ENCODE measurements at regions not wholly inside any gene's neighbourhood (a gene's known extent, or its start where the extent isn't known, plus 50 kb on each side); places are given as distances from the start of the nearest gene placed in this dataset.

DNA sequence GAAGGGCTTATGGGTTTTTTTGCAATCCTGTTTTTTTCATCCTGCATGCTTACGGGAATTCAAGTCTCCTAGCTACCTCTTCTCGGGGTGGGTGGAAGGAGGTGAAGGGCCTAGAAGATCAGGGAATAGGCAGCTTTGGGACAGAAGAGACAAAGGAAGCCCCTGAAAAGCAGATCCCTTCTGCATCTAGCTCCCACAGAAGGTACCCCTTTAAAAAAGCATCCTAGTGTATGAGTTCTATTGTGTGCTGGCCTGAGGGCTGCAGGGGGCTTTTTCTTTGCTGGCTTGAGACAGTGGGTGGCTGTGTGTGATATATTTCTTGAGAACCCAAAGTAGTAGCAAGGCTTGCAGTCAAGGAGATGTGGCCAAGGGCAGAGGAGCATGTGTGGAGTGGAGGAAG, 330.5 kb downstream of the MAF start:
- TF ChIP-seq, protein P1, sequence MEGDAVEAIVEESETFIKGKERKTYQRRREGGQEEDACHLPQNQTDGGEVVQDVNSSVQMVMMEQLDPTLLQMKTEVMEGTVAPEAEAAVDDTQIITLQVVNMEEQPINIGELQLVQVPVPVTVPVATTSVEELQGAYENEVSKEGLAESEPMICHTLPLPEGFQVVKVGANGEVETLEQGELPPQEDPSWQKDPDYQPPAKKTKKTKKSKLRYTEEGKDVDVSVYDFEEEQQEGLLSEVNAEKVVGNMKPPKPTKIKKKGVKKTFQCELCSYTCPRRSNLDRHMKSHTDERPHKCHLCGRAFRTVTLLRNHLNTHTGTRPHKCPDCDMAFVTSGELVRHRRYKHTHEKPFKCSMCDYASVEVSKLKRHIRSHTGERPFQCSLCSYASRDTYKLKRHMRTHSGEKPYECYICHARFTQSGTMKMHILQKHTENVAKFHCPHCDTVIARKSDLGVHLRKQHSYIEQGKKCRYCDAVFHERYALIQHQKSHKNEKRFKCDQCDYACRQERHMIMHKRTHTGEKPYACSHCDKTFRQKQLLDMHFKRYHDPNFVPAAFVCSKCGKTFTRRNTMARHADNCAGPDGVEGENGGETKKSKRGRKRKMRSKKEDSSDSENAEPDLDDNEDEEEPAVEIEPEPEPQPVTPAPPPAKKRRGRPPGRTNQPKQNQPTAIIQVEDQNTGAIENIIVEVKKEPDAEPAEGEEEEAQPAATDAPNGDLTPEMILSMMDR (IDR thresholded peaks at IDR 0.05; ENCODE audit: control extremely low read depth in 1 of 3, insufficient read depth in 1 of 3, low read depth in 1 of 3, low read length in 3 of 3): no peak
- TF ChIP-seq, protein P2, sequence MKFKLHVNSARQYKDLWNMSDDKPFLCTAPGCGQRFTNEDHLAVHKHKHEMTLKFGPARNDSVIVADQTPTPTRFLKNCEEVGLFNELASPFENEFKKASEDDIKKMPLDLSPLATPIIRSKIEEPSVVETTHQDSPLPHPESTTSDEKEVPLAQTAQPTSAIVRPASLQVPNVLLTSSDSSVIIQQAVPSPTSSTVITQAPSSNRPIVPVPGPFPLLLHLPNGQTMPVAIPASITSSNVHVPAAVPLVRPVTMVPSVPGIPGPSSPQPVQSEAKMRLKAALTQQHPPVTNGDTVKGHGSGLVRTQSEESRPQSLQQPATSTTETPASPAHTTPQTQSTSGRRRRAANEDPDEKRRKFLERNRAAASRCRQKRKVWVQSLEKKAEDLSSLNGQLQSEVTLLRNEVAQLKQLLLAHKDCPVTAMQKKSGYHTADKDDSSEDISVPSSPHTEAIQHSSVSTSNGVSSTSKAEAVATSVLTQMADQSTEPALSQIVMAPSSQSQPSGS (IDR thresholded peaks at IDR 0.05; ENCODE audit: low read length): no peak
- no peak for TF ChIP-seq POLR2AphosphoS5 (IDR thresholded peaks at IDR 0.05; ENCODE audit: low read depth, low read length)
- TF ChIP-seq GABPA (IDR thresholded peaks at IDR 0.05; ENCODE audit: borderline replicate concordance, insufficient read depth, low read length): no peak
- TF ChIP-seq POLR2A (IDR thresholded peaks at IDR 0.05; ENCODE audit: control extremely low read depth in 1 of 2, low read depth in 2 of 2, low read length in 2 of 2): no peak
- TF ChIP-seq SIX5 (IDR thresholded peaks at IDR 0.05; ENCODE audit: low read depth, low read length): no peak
- no peak for TF ChIP-seq FOSL1 (IDR thresholded peaks at IDR 0.05; ENCODE audit: insufficient read depth, low read depth, low read length)

All from H1 (cell line).